ENCODE measurements at regions not wholly inside any gene's neighbourhood (a gene's known extent, or its start where the extent isn't known, plus 50 kb on each side); places are given as distances from the start of the nearest gene placed in this dataset.

- no peak for DNase-seq (ENCODE audit: low read depth in 2 of 2)
These were observed 577.0 kb upstream of the TBX3 start for GRCh38 chr12:115260762-115261675.

- DNase-seq (ENCODE audit: low read depth in 2 of 2) = no peak
These were observed 576.2 kb upstream of the TBX3 start for GRCh38 chr12:115259968-115260747.

GRCh38 chr12:115257791-115258190 is 573.8 kb upstream of the TBX3 start:
- no peak for DNase-seq (ENCODE audit: low read depth in 2 of 2)

- DNase-seq (ENCODE audit: low read depth in 2 of 2) = no peak
These were observed 572.0 kb upstream of the TBX3 start for GRCh38 chr12:115255962-115256361.

GRCh38 chr12:115255257-115255656 is 571.3 kb upstream of the TBX3 start:
- DNase-seq (ENCODE audit: low read depth in 2 of 2) = no peak

- no peak for DNase-seq (ENCODE audit: low read depth in 2 of 2)
These were observed 569.1 kb upstream of the TBX3 start for GRCh38 chr12:115253049-115253448.

- no peak for DNase-seq (ENCODE audit: low read depth in 2 of 2)
These were observed 567.8 kb upstream of the TBX3 start for GRCh38 chr12:115251727-115252126.

- DNase-seq (ENCODE audit: low read depth in 2 of 2) = no peak
These were observed 565.8 kb upstream of the TBX3 start for GRCh38 chr12:115249671-115250278.

- DNase-seq (ENCODE audit: low read depth in 2 of 2) = no peak
These were observed 561.0 kb upstream of the TBX3 start for GRCh38 chr12:115245020-115245419.

GRCh38 chr12:115243933-115244628 is 560.1 kb upstream of the TBX3 start:
- DNase-seq (ENCODE audit: low read depth in 2 of 2) = no peak

GRCh38 chr12:115240251-115240650 is 556.3 kb upstream of the TBX3 start:
- DNase-seq (ENCODE audit: low read depth in 2 of 2) = no peak

GRCh38 chr12:115235880-115236279 is 551.9 kb upstream of the TBX3 start:
- DNase-seq (ENCODE audit: low read depth in 2 of 2) = no peak

- no peak for DNase-seq (ENCODE audit: low read depth in 2 of 2)
These were observed 550.0 kb upstream of the TBX3 start for GRCh38 chr12:115233891-115234543.

GRCh38 chr12:115232455-115233156 is 548.6 kb upstream of the TBX3 start:
- DNase-seq (ENCODE audit: low read depth in 2 of 2) = no peak

- no peak for DNase-seq (ENCODE audit: low read depth in 2 of 2)
These were observed 546.6 kb upstream of the TBX3 start for GRCh38 chr12:115230606-115231005.

GRCh38 chr12:115229517-115229916 is 545.5 kb upstream of the TBX3 start:
- DNase-seq (ENCODE audit: low read depth in 2 of 2) = no peak

GRCh38 chr12:115228434-115228833 is 544.5 kb upstream of the TBX3 start:
- no peak for DNase-seq (ENCODE audit: low read depth in 2 of 2)

GRCh38 chr12:115227137-115227615 is 543.2 kb upstream of the TBX3 start:
- DNase-seq (ENCODE audit: low read depth in 2 of 2) = no peak

GRCh38 chr12:115225845-115226244 is 541.9 kb upstream of the TBX3 start:
- DNase-seq (ENCODE audit: low read depth in 2 of 2) = no peak

- no peak for DNase-seq (ENCODE audit: low read depth in 2 of 2)
These were observed 540.0 kb upstream of the TBX3 start for GRCh38 chr12:115223991-115224390.

GRCh38 chr12:115223322-115223721 is 539.3 kb upstream of the TBX3 start:
- no peak for DNase-seq (ENCODE audit: low read depth in 2 of 2)

Data from stimulated activated CD4-positive, alpha-beta T cell treated with anti-CD3 and anti-CD28 coated beads, Interleukin-15, amount 100 ng/mL, for 48 hours (primary cell).